Left lung (tissue), 4 donors: ENCODE measurements at regions not wholly inside any gene's neighbourhood (a gene's known extent, or its start where the extent isn't known, plus 50 kb on each side); places are given as distances from the start of the nearest gene placed in this dataset.
"Not testable (repeated sequence)": the region's sequence is repeated elsewhere in the genome, so short reads cannot be mapped to it uniquely, and the experiment has no call there.

Source experiments
- ATAC-seq: fragments of 200-7000 bp; cut with Tn5 transposase; one replicate; pipeline ENCODE4 v1.9.1; 2020; ENCODE audit warnings: moderate library complexity
- DNase-seq, 4 donors: peaks; one replicate each; pipeline ENCODE4 v3.0.0-alpha.2; 2013 to 2020
- H3K27ac ChIP-seq, 2 donors: fragments of 200-600 bp; sonication (generic) in 1 of 2; one replicate each; pipeline versions ENCODE4 v1.5.0 to v1.8.0; 2020 to 2021
- H3K27me3 ChIP-seq, 2 donors: fragments of 200-600 bp; sonication (generic) in 1 of 2; one replicate each; pipeline versions ENCODE4 v1.5.0 to v1.8.0; 2020 to 2021
- H3K36me3 ChIP-seq, 2 donors: fragments of 200-600 bp; sonication (generic) in 1 of 2; one replicate each; pipeline versions ENCODE4 v1.5.0 to v1.8.0; 2020 to 2021
- H3K4me1 ChIP-seq, 2 donors: fragments of 200-600 bp; one replicate each; pipeline ENCODE4 v1.8.0; 2021
- H3K4me3 ChIP-seq, 2 donors: fragments of 200-600 bp; sonication (generic) in 1 of 2; one replicate each; pipeline versions ENCODE4 v1.5.0 to v1.8.0; 2020 to 2021; ENCODE audit warnings: mild to moderate bottlenecking in 1 of 2
- H3K9me3 ChIP-seq, 2 donors: fragments of 200-600 bp; sonication (generic) in 1 of 2; one replicate each; pipeline versions ENCODE4 v1.5.0 to v1.8.0; 2020 to 2021
- intact Hi-C, 2 donors: fragments of 100-400 bp; cut with DNase I; formaldehyde crosslinking; loops; one replicate each; pipeline versions ENCODE4 v1.11.2 to v1.14.2; 2022
- TF ChIP-seq, protein P1 (sequence below), 2 donors: fragments of 200-600 bp; sonication (generic) in 1 of 2; IDR thresholded peaks; one replicate each; pipeline versions ENCODE4 v1.5.0 to v1.8.0; 2021; ENCODE audit warnings: antibody characterized with exemption in 2 of 2
- donor health status: DM: no; HTN: yes; CAD: no.
- donor health status: DM: no; HTN: no; CAD: no.

DNA sequence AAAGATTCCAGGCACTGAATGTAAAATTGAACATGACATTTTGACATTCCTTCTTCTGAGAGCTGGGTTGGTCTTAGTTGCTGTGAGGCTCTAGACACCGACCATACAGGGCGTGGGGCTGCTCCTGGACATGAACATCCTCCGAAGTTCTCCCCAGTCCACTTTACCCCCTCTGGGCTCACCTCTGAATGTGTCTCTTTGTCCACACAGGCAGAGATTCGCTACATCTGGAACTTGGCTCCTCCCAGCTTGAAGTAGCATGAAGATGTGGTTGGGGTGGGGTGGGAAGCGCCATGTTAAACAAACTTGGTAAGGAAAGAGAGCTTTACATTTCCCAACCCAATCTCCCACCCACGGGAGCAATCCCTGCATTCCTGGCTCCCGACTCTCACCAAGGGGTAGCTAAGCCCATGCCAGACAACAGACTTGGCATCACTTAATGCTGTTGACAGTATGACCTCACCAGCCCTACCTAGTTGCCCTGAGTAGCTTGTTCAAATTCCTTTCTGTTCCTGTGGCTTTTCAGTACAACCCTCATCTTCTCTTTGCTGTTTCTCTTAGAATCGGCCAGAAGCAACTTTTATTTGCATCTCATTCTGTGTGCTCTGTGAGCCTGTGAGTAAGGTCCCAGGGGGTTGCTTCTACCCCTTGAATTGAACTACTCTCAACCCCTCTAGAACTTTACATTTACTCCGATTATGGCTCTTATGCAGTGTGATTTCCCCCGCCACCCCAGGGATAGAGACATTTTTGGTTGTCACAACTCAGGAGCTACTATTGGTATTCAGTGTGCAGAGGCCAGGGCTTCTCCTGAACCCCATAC is 211.4 kb downstream of the SEC23IP start:
- peak; percentile 95 for ATAC-seq
- H3K4me1 ChIP-seq, result no peaks in the 10 kb centered on the region
- no peak overlapping the region for H3K4me3 ChIP-seq
- TF ChIP-seq, protein P1, sequence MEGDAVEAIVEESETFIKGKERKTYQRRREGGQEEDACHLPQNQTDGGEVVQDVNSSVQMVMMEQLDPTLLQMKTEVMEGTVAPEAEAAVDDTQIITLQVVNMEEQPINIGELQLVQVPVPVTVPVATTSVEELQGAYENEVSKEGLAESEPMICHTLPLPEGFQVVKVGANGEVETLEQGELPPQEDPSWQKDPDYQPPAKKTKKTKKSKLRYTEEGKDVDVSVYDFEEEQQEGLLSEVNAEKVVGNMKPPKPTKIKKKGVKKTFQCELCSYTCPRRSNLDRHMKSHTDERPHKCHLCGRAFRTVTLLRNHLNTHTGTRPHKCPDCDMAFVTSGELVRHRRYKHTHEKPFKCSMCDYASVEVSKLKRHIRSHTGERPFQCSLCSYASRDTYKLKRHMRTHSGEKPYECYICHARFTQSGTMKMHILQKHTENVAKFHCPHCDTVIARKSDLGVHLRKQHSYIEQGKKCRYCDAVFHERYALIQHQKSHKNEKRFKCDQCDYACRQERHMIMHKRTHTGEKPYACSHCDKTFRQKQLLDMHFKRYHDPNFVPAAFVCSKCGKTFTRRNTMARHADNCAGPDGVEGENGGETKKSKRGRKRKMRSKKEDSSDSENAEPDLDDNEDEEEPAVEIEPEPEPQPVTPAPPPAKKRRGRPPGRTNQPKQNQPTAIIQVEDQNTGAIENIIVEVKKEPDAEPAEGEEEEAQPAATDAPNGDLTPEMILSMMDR (IDR thresholded peaks at IDR 0.05), result no peak
- intact Hi-C loops, result no loop called here
- DNase-seq, result peak in 1 of 4 donors; percentile 8
- H3K27me3 ChIP-seq, result no peaks in the 10 kb centered on the region
- H3K9me3 ChIP-seq, result no peaks in the 10 kb centered on the region
- no peak overlapping the region for H3K27ac ChIP-seq
- no peaks in the 10 kb centered on the region for H3K36me3 ChIP-seq

DNA sequence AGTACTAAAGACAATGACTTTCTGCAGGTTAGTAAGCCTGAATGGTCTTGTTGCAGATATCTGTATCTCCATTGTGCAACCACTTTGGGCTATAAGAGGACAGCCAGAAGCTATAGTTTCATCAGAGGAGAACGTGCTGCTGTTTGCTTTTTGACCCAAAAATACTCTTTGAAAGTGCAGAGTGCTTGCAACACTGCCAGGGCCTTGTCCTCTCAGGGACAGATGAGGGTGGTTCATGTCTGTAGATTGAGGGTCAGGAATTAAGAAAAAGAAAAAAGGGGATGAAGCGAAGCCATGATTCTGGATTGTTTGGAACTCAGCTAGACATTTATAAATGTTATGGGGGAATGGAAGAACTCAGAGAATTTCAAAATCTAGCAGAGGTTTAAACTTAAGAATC is 212.5 kb downstream of the SEC23IP start:
- Histone ChIP-seq H3K27me3 (no peaks in the 10 kb centered on the region), H3K4me3 (no peak overlapping the region), H3K36me3 (no peaks in the 10 kb centered on the region), H3K27ac (no peak overlapping the region), H3K9me3 (no peaks in the 10 kb centered on the region), H3K4me1 (no peaks in the 10 kb centered on the region)
- ATAC-seq (no peak), DNase-seq (no peak)
- TF ChIP-seq, protein P1 (IDR thresholded peaks at IDR 0.05), result no peak
- intact Hi-C loops, result no loop called here

DNA sequence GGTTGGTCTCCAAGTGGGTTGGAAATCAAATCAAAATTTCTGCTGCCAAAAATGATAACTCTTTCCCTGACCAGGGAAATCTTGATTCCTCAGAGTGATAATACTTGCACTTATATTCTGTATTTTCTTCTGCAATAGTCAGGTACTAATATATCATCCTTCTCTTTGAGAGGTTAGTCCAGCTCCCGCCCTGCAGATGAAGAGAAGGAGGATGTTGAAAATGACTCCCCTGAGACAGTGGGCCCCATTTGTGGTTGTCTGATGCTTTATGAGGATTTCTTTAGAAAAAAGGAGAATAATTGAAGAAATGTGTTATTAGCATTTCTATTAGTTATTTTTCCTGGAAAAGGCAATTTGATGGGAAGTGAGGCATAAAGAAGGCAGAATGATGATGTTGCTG is 213.0 kb downstream of the SEC23IP start:
- DNase-seq, result no peak
- intact Hi-C loops, result no loop called here
- TF ChIP-seq, protein P1 (IDR thresholded peaks at IDR 0.05), result no peak
- ATAC-seq, result no peak
- Histone ChIP-seq H3K36me3 (no peaks in the 10 kb centered on the region), H3K27ac (no peak overlapping the region), H3K4me1 (no peaks in the 10 kb centered on the region), H3K27me3 (no peaks in the 10 kb centered on the region), H3K4me3 (no peak overlapping the region), H3K9me3 (no peaks in the 10 kb centered on the region)

DNA sequence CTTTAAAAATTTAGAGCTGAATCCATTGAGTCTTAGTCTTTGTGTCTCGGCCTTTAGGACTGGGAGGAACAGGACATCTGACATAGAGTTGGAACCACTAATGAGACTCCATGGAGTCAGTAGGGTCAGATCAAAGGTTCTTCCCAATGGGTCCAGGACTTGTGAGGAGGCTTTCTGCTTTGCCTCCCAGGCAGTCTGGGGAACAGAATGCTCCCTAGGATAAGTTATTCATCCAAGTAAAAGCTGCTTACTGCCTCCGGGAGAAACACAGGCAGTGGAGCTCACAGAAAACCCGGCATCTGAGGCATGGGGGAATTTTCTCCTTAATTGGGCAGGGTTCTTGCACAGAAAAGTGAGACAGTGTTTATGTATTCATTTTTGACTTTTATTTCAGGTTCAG is 216.4 kb downstream of the SEC23IP start:
- Histone ChIP-seq H3K4me3 (no peak overlapping the region), H3K27me3 (no peaks in the 10 kb centered on the region), H3K36me3 (no peaks in the 10 kb centered on the region), H3K4me1 (no peaks in the 10 kb centered on the region), H3K27ac (no peak overlapping the region), H3K9me3 (no peaks in the 10 kb centered on the region)
- TF ChIP-seq, protein P1 (IDR thresholded peaks at IDR 0.05), result no peak
- ATAC-seq (no peak), DNase-seq (no peak)
- intact Hi-C loops, result no loop called here

DNA sequence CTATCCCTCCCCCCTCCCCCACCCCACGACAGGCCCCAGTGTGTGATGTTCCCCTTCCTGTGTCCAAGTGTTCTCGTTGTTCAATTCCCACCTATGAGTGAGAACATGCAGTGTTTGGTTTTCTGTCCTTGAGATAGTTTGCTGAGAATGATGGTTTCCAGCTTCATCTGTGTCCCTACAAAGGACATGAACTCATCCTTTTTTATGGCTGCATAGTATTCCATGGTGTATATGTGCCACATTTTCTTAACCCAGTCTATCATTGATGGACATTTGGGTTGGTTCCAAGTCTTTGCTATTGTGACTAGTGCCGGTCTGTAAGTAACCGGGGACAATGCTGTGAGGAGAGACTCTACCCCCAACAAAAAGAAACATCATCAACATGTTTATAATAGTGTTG is 217.2 kb downstream of the SEC23IP start:
- H3K4me3 ChIP-seq, H3K27ac ChIP-seq, intact Hi-C loops, DNase-seq, H3K9me3 ChIP-seq, ATAC-seq, H3K36me3 ChIP-seq, H3K4me1 ChIP-seq, H3K27me3 ChIP-seq: not testable (repeated sequence)

DNA sequence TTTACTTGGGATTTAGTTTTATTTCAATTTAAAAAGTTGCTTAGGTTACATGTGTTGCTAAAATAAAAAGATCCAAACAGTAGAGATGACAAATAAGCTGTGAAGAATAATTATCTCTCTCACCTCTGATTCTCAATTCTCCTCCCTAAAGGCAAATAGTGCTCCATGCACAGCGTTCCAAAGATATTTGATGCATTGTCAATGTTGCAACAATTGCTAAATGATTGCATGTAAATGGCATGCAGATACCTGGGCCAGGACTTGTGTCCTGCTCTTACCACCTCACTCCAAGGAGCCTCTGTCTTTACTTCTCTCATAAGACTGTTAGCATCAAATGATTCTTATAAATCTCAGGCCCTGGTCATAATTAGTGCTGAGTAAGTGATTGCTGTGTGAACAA is 217.7 kb downstream of the SEC23IP start:
- Histone ChIP-seq H3K27me3 (no peaks in the 10 kb centered on the region), H3K27ac (no peak overlapping the region), H3K9me3 (no peaks in the 10 kb centered on the region), H3K4me3 (no peak overlapping the region), H3K4me1 (no peaks in the 10 kb centered on the region), H3K36me3 (no peaks in the 10 kb centered on the region)
- DNase-seq (no peak), ATAC-seq (no peak)
- intact Hi-C loops, result no loop called here
- TF ChIP-seq, protein P1 (IDR thresholded peaks at IDR 0.05), result no peak
